Activated CD4-positive, alpha-beta T cell treated with anti-CD3 and anti-CD28 coated beads for 36 hours (primary cell): ENCODE measurements at regions not wholly inside any gene's neighbourhood (a gene's known extent, or its start where the extent isn't known, plus 50 kb on each side); places are given as distances from the start of the nearest gene placed in this dataset.

Source experiments
- ATAC-seq: fragments of 200-7000 bp; cut with Tn5 transposase; one replicate; pipeline ENCODE4 v1.10.0; 2021; ENCODE audit warnings: mild to moderate bottlenecking, moderate library complexity
- CTCF ChIA-PET: fragments of 350-600 bp; sonication (Branson Sonifier 250); formaldehyde crosslinking; loops from one replicate; lab custom pipeline; 2021; ENCODE audit warnings: antibody characterized with exemption; lab: Charles Lee
- POLR2A ChIA-PET: fragments of 350-600 bp; sonication (Branson Sonifier 250); formaldehyde crosslinking; loops from one replicate; lab custom pipeline; 2021; ENCODE audit warnings: antibody characterized with exemption, inconsistent platforms; lab: Charles Lee
- DNase-seq: peaks from one replicate; pipeline ENCODE4 v3.0.0-alpha.2; 2020
- H3K27ac Mint-ChIP-seq: one replicate; pipeline ENCODE4 v1.8.0; 2021; ENCODE audit warnings: mixed read lengths
- H3K27me3 Mint-ChIP-seq: one replicate; pipeline ENCODE4 v1.8.0; 2021; ENCODE audit warnings: mixed read lengths
- H3K36me3 Mint-ChIP-seq: one replicate; pipeline ENCODE4 v1.8.0; 2021; ENCODE audit warnings: low read depth, mixed read lengths
- H3K4me1 Mint-ChIP-seq: one replicate; pipeline ENCODE4 v1.8.0; 2021; ENCODE audit warnings: mixed read lengths
- H3K4me3 Mint-ChIP-seq: one replicate; pipeline ENCODE4 v1.8.0; 2021; ENCODE audit warnings: mild to moderate bottlenecking, moderate library complexity, mixed read lengths
- H3K9me3 Mint-ChIP-seq: one replicate; pipeline ENCODE4 v1.8.0; 2021; ENCODE audit warnings: low read depth, mixed read lengths
- intact Hi-C, 2 experiments: fragments of 100-400 bp; cut with DNase I in 1 of 2; cut with micrococcal nuclease in 1 of 2; formaldehyde crosslinking; loops; one replicate each; pipeline versions ENCODE4 v1.14.2 to v1.15.1; 2022 to 2024; cut with DNase I, micrococcal nuclease

DNA sequence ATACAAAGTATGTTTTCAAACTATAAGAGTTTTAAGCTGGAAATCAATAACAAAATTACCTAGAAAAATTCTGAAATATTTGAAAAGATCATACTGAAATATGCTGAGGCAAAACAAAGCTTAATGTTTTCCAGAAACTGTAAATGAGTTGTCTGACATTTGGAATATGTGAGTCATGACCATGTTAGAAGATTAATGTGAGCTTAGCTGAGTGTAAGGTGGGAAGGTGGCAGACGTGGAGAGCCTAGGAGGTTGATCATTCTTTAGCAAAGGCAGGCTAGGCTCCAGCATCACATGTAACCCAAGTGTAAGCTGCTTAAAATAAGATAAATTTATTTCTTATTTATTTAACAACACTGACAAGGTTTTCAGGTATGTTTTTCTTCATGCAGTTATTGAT lies 2086.1 kb upstream of the PCDH20 start:
- intact Hi-C loops = no loop called here
- H3K27me3 Mint-ChIP-seq = no peaks in the 10 kb centered on the region
- ChIA-PET POLR2A (no interaction called here), CTCF (no interaction called here)
- H3K4me1 Mint-ChIP-seq = no peaks in the 10 kb centered on the region
- no peak for ATAC-seq
- no peak for DNase-seq
- peaks cover 13% of the 10 kb centered on the region for H3K9me3 Mint-ChIP-seq
- H3K36me3 Mint-ChIP-seq = no peaks in the 10 kb centered on the region
- no peak overlapping the region for H3K27ac Mint-ChIP-seq
- no peak overlapping the region for H3K4me3 Mint-ChIP-seq

DNA sequence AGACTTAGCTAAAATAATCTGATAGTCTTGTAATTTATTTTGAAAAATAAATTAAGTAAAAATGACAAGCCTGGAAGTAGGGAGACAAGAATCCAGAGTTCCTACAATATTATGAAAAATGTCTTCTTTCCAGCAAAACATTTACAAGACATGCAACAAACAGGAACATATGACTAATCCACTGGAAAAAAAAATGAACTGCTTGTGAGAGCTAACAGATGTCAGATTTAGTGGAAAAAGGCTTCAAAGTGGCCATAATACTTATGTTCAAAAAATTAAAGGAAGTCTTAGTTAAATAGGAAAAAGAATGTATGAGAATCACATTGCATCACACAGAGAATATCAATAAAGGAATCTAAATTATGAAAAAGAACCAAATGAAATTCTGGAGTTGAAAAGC lies 2082.0 kb upstream of the PCDH20 start:
- Mint-ChIP-seq H3K27me3 (no peaks in the 10 kb centered on the region), H3K4me1 (no peaks in the 10 kb centered on the region), H3K4me3 (no peak overlapping the region), H3K9me3 (peaks cover 8% of the 10 kb centered on the region), H3K36me3 (no peaks in the 10 kb centered on the region), H3K27ac (no peak overlapping the region)
- no peak for DNase-seq
- ChIA-PET CTCF (no interaction called here), POLR2A (no interaction called here)
- intact Hi-C loops = no loop called here
- no peak for ATAC-seq

DNA sequence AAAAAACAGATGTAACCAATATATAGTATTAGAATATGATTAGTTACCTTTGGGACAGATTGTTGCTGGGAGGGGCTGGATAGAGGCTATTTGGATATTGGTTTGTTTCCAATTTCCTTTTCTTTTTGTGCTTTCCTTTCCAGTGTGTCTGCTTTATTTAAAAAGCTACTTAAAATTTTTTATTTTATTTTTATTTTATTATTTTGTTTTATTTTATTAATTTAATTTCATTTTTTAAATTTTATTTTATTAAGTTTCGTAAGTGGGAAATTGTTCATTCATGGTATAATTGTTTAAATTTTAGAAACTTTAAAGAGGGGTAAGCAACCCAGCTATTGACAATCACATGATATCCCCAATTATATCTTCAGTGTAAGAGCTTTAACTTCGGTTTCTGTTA lies 2077.0 kb upstream of the PCDH20 start:
- H3K4me3 Mint-ChIP-seq = no peak overlapping the region
- ATAC-seq (no peak), DNase-seq (no peak)
- intact Hi-C loops = no loop called here
- H3K27me3 Mint-ChIP-seq = no peaks in the 10 kb centered on the region
- no peaks in the 10 kb centered on the region for H3K36me3 Mint-ChIP-seq
- no peak overlapping the region for H3K27ac Mint-ChIP-seq
- H3K4me1 Mint-ChIP-seq = no peaks in the 10 kb centered on the region
- ChIA-PET POLR2A (no interaction called here), CTCF (no interaction called here)
- H3K9me3 Mint-ChIP-seq = no peaks in the 10 kb centered on the region

DNA sequence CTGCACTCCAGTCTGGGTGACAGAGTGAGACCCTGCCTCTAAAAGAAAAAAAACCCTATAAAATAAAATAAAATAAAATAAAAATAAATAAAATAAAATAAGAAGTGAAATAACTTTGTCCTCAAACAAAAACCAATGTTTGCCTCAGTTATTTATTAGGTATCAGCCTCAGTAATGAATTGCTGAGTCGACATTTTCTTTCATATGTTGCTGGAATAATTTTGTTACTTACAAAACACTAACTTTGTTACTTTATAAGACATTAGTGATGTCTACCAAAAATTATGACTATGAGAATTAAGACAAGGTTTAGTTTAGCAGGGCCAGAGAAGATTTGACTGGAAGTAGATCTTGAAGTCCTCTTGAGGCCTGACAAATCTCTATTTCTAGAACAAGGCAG lies 2074.5 kb upstream of the PCDH20 start:
- Mint-ChIP-seq H3K4me3 (no peak overlapping the region), H3K36me3 (no peaks in the 10 kb centered on the region), H3K27me3 (no peaks in the 10 kb centered on the region), H3K9me3 (peaks cover 4% of the 10 kb centered on the region), H3K4me1 (no peaks in the 10 kb centered on the region), H3K27ac (no peak overlapping the region)
- no peak for DNase-seq
- CTCF ChIA-PET = no interaction called here
- POLR2A ChIA-PET = no interaction called here
- no peak for ATAC-seq
- intact Hi-C loops = no loop called here

DNA sequence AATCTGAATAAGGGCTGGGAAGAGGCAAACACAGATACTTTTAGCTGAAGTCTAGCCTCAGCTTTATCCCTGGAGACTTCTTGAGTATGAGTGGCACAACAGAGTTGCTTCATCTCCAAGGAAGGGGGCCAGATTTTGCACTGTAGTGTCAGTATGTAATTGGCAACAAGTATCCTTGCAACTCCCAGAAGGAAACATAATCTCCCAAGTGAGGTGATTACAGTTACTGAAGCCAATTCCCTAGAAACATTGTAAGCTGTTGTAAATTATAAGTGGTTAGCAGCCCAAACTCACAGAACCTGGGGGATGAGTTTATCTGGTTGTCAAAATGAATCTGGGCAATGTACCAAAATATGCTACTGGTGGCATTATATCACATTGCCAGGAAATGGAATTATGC lies 2065.7 kb upstream of the PCDH20 start:
- CTCF ChIA-PET = no interaction called here

DNA sequence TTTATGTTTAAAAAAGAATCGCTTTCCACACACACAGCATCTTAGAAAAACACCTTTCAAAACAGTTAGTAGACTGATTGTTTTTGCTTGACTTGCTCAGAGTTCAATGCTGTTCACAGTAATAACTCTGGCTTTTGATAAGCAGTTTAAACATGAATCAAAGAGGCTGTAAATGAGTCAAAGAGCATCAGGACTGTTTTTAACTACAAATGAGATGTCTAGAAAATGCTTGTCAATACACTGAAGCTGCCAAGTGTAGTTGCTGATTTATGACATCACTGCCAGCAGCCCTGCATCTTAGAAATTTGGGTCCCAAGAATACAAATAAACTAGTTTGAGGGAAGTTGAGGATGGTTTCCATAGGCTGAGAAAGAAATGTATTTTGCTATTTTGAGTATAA lies 2057.1 kb upstream of the PCDH20 start:
- POLR2A ChIA-PET = no interaction called here
- peaks cover 6% of the 10 kb centered on the region for H3K9me3 Mint-ChIP-seq
- CTCF ChIA-PET = no interaction called here

More for the DNA sequence above, 2065.7 kb upstream of the PCDH20 start:
- H3K27ac Mint-ChIP-seq = no peak overlapping the region
- ATAC-seq = no peak
- no peaks in the 10 kb centered on the region for H3K4me1 Mint-ChIP-seq
- no peaks in the 10 kb centered on the region for H3K27me3 Mint-ChIP-seq
- no peak overlapping the region for H3K4me3 Mint-ChIP-seq
- H3K9me3 Mint-ChIP-seq = peaks cover 5% of the 10 kb centered on the region
- POLR2A ChIA-PET = interaction anchor here (0.7 kb wide), 1 partner anchor 73 kb away, joined by 3 read pairs; no protein-coding TSS in a partner anchor
- H3K36me3 Mint-ChIP-seq = no peaks in the 10 kb centered on the region
- DNase-seq = no peak
- intact Hi-C loops = no loop called here

DNA sequence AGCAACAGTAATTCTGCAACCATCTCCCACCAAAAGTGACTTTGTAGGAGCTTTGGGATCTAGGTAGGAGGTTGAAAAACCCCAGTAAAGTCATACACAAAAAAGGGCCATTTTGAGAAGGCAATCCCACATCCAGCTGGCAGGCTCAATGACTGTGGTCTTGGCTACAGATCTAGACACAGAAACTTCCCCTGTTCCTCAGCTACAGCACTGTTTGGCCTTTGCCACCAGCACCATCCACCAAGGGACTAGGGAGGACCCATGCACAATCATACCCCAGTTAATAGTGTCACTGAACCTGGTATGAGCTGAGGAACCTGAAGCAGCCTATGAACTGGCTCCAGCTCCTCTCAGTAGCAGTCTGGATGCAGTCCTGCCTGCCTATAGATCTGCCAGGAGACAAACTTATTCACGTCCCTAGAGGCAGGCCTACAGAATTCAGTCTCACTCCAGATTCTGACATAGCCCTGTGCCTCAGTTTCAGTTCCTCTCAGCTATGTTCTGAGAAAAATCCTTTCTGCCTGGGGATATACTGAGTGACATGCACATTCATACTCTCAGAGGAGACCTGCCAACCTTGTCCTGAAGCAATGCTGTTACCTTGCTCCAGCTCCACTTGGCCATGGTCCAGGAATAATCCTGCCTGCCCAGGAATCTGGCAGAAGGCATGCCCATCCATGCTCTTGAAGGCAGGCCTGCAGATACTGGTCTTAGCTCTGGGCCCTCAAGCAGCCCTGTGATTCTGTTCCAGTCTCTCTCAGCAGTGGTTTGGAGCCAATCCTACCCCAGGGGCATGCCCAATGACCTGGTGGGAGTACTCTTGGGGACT lies 2048.3 kb upstream of the PCDH20 start:
- POLR2A ChIA-PET = no interaction called here
- no peak for DNase-seq
- Mint-ChIP-seq H3K36me3 (no peaks in the 10 kb centered on the region), H3K27me3 (no peaks in the 10 kb centered on the region), H3K27ac (no peak overlapping the region), H3K4me3 (no peak overlapping the region), H3K4me1 (no peaks in the 10 kb centered on the region), H3K9me3 (peaks cover 8% of the 10 kb centered on the region)
- CTCF ChIA-PET = no interaction called here
- intact Hi-C loops = no loop called here
- ATAC-seq = no peak

More for the DNA sequence above, 2057.1 kb upstream of the PCDH20 start:
- H3K36me3 Mint-ChIP-seq = no peaks in the 10 kb centered on the region
- no peaks in the 10 kb centered on the region for H3K4me1 Mint-ChIP-seq
- intact Hi-C loops = no loop called here
- no peak overlapping the region for H3K27ac Mint-ChIP-seq
- no peak overlapping the region for H3K4me3 Mint-ChIP-seq
- no peak for DNase-seq
- no peak for ATAC-seq
- H3K27me3 Mint-ChIP-seq = no peaks in the 10 kb centered on the region

DNA sequence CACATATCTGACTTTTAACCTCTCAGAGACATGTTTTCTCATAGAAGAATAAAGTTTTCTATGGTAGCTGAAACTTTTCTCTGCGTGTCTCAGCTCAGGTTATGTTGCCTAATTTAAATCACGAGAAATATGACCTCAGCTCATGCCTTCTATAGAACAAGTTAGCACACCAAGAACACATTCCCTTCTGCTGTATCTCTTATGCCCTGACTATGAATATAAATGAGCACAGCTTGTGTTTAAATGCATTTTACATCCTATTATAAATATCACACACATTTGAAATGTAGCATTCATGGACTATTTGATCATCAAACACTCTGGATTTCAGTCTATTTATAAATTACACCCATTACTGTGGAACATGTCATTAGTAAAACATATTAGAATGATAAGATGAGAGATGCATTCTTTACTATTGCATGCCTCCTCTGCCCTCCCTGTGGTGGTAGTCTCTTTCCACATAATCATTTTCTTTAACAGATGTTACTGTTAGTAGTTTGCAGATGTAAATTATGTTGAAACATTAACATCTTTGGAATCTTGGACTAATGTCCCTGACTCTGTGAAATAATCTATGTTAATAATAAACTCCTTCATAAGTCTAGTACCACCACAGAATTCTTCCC lies 2044.9 kb upstream of the PCDH20 start:
- Mint-ChIP-seq H3K36me3 (no peaks in the 10 kb centered on the region), H3K4me3 (no peak overlapping the region), H3K9me3 (peaks cover 2% of the 10 kb centered on the region), H3K4me1 (no peaks in the 10 kb centered on the region), H3K27me3 (no peaks in the 10 kb centered on the region), H3K27ac (no peak overlapping the region)
- no peak for DNase-seq
- ChIA-PET CTCF (no interaction called here), POLR2A (no interaction called here)
- intact Hi-C loops = no loop called here
- ATAC-seq = no peak

DNA sequence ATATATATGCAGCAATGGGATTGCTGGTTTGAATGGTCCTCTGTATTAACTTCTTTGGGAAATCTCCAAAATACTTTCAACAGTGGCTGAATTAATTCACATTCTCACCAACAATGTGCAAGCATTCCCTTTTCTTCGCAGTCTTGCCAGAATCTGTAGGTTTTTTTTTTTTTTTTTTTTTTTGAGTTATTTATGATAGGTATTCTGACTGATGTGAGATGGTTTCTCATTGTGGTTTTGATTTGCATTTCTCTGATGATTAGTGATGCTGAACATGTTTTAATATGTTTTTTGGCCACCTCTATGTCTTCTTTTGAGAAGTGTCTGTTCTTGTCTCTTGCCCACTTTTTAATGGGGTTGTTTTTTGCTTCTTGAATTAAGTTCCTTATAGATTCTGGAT lies 2041.5 kb upstream of the PCDH20 start:
- H3K4me3 Mint-ChIP-seq = no peak overlapping the region
- ChIA-PET POLR2A (no interaction called here), CTCF (no interaction called here)
- H3K36me3 Mint-ChIP-seq = no peaks in the 10 kb centered on the region
- no peak for DNase-seq
- intact Hi-C loops = no loop called here
- no peak for ATAC-seq
- no peak overlapping the region for H3K27ac Mint-ChIP-seq
- H3K4me1 Mint-ChIP-seq = no peaks in the 10 kb centered on the region
- H3K27me3 Mint-ChIP-seq = no peaks in the 10 kb centered on the region
- H3K9me3 Mint-ChIP-seq = no peaks in the 10 kb centered on the region

DNA sequence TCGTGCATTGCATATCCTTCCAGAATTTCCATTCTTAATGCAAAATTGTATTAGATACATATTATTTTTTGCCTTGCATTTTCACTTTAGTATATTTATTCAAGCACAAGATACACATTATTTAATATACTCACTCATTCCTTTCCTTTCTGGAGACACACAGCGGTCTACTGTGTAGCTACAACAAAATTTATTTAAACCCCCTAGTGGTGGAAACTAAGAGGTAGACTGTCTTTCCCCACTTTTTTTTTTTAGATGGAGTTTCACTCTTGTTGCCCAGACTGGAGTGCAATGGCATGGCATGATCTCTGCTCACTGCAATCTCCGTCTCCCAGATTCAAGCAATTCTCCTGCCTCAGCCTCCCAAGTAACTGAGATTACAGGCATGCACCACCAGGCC lies 2040.3 kb upstream of the PCDH20 start:
- POLR2A ChIA-PET = no interaction called here
- Mint-ChIP-seq H3K4me1 (no peaks in the 10 kb centered on the region), H3K36me3 (no peaks in the 10 kb centered on the region), H3K9me3 (no peaks in the 10 kb centered on the region), H3K4me3 (no peak overlapping the region), H3K27ac (no peak overlapping the region), H3K27me3 (no peaks in the 10 kb centered on the region)
- no peak for ATAC-seq
- intact Hi-C loops = no loop called here
- CTCF ChIA-PET = no interaction called here
- no peak for DNase-seq

DNA sequence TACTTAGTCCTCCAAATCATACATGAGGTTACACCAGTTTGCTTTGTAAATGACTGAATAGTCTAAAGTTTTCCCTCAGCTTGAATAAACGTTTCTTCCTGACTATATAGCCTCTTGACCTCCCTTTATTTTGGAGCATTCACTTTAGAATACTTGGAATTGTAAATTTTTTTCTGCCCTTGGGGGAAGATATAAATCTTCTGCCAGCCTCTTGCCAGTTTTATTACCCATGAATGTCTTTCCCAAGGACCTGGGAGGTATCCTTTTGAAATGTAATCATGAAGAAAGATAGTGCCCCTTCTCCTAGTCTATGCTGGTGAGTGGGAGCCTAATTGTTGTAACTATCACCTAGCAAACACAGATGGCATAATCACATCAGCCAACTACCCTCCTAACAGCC lies 2033.9 kb upstream of the PCDH20 start:
- CTCF ChIA-PET = interaction anchor here (0.9 kb wide), 1 partner anchor 16 kb away, joined by 3 read pairs; no protein-coding TSS in a partner anchor
- Mint-ChIP-seq H3K27ac (no peak overlapping the region), H3K27me3 (no peaks in the 10 kb centered on the region), H3K4me1 (no peaks in the 10 kb centered on the region), H3K4me3 (no peak overlapping the region), H3K36me3 (no peaks in the 10 kb centered on the region), H3K9me3 (peaks cover 2% of the 10 kb centered on the region)
- ATAC-seq (no peak), DNase-seq (no peak)
- POLR2A ChIA-PET = interaction anchor here (0.7 kb wide), 1 partner anchor 72 kb away, joined by 3 read pairs; no protein-coding TSS in a partner anchor
- intact Hi-C loops = no loop called here

DNA sequence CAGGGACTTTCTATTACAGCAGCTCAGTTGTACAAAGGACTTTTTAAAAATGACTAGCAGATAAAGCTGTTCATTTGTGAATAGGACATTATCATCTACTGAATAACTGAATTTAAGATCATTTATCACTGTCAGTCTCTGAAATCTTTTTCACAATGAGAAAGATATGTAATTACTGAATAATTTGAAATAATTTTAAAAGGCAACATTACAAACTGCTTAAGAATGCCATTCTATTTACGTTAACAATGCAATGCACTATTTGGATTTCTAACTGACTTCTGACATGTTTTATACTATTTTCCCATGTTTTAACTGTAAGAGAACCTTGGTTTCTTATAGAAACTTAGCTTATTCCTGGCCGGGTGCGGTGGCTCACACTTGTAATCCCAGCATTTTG lies 2033.0 kb upstream of the PCDH20 start:
- ChIA-PET CTCF (no interaction called here), POLR2A (no interaction called here)
- H3K9me3 Mint-ChIP-seq = peaks cover 2% of the 10 kb centered on the region
- no peak for DNase-seq
- no peaks in the 10 kb centered on the region for H3K36me3 Mint-ChIP-seq
- no peaks in the 10 kb centered on the region for H3K27me3 Mint-ChIP-seq
- no peak overlapping the region for H3K4me3 Mint-ChIP-seq
- no peaks in the 10 kb centered on the region for H3K4me1 Mint-ChIP-seq
- intact Hi-C loops = no loop called here
- H3K27ac Mint-ChIP-seq = no peak overlapping the region
- ATAC-seq = no peak
